Activated T-helper 2 cell treated with anti-CD3 and anti-CD28 coated beads, Interferon-gamma antibody, Interleukin-2, Interleukin-4, amounts not matched to agents 10 μg/mL and 5 μg/mL and 100 μg/mL, durations not matched to agents 14 hours and 24 hours and 36 hours (primary cell): ENCODE measurements at regions not wholly inside any gene's neighbourhood (a gene's known extent, or its start where the extent isn't known, plus 50 kb on each side); places are given as distances from the start of the nearest gene placed in this dataset.
"Not testable (repeated sequence)": the region's sequence is repeated elsewhere in the genome, so short reads cannot be mapped to it uniquely, and the experiment has no call there.

Experiments
- DNase-seq: peaks from one replicate; pipeline ENCODE4 v3.0.0; 2021; ENCODE audit warnings: low spot score
- H3K27ac Mint-ChIP-seq: one replicate; pipeline ENCODE4 v1.8.0; 2021; ENCODE audit warnings: mixed read lengths
- H3K27me3 Mint-ChIP-seq: one replicate; pipeline ENCODE4 v1.8.0; 2021; ENCODE audit warnings: low read depth, mixed read lengths
- H3K36me3 Mint-ChIP-seq: one replicate; pipeline ENCODE4 v1.8.0; 2021; ENCODE audit warnings: low read depth, mixed read lengths
- H3K4me1 Mint-ChIP-seq: one replicate; pipeline ENCODE4 v1.8.0; 2021; ENCODE audit warnings: low read depth, mixed read lengths
- H3K4me3 Mint-ChIP-seq: one replicate; pipeline ENCODE4 v1.8.0; 2021; ENCODE audit warnings: low read depth, mild to moderate bottlenecking, moderate library complexity, mixed read lengths
- H3K9me3 Mint-ChIP-seq: one replicate; pipeline ENCODE4 v1.8.0; 2021; ENCODE audit warnings: mixed read lengths
- intact Hi-C: fragments of 100-400 bp; cut with micrococcal nuclease; formaldehyde crosslinking; loops from one replicate; pipeline ENCODE4 v1.15.1; 2023

- H3K36me3 Mint-ChIP-seq, result no peaks in the 10 kb centered on the region
- DNase-seq, result no peak
- H3K9me3 Mint-ChIP-seq, result peaks cover 17% of the 10 kb centered on the region
- no peak overlapping the region for H3K27ac Mint-ChIP-seq
- no peaks in the 10 kb centered on the region for H3K4me1 Mint-ChIP-seq
- H3K27me3 Mint-ChIP-seq, result no peaks in the 10 kb centered on the region
- no peak overlapping the region for H3K4me3 Mint-ChIP-seq
- intact Hi-C loops, result no loop called here
Measured at GRCh38 chr3:6354653-6355052, 506.3 kb upstream of the GRM7 start.

GRCh38 chr3:6362406-6362805 lies 498.5 kb upstream of the GRM7 start:
- DNase-seq, result no peak
- no peaks in the 10 kb centered on the region for H3K4me1 Mint-ChIP-seq
- no peak overlapping the region for H3K27ac Mint-ChIP-seq
- H3K4me3 Mint-ChIP-seq, result no peak overlapping the region
- no peaks in the 10 kb centered on the region for H3K27me3 Mint-ChIP-seq
- intact Hi-C loops, result no loop called here
- H3K36me3 Mint-ChIP-seq, result no peaks in the 10 kb centered on the region
- peaks cover 35% of the 10 kb centered on the region for H3K9me3 Mint-ChIP-seq

GRCh38 chr3:6367171-6367570 lies 493.7 kb upstream of the GRM7 start:
- no peaks in the 10 kb centered on the region for H3K27me3 Mint-ChIP-seq
- peaks cover 37% of the 10 kb centered on the region for H3K9me3 Mint-ChIP-seq
- no peaks in the 10 kb centered on the region for H3K4me1 Mint-ChIP-seq
- no peak overlapping the region for H3K4me3 Mint-ChIP-seq
- no peaks in the 10 kb centered on the region for H3K36me3 Mint-ChIP-seq
- intact Hi-C loops, result no loop called here
- no peak for DNase-seq
- no peak overlapping the region for H3K27ac Mint-ChIP-seq

GRCh38 chr3:6392123-6392522 lies 468.8 kb upstream of the GRM7 start:
- no peaks in the 10 kb centered on the region for H3K4me1 Mint-ChIP-seq
- no peaks in the 10 kb centered on the region for H3K9me3 Mint-ChIP-seq
- no peaks in the 10 kb centered on the region for H3K27me3 Mint-ChIP-seq
- no peaks in the 10 kb centered on the region for H3K36me3 Mint-ChIP-seq
- intact Hi-C loops, result no loop called here
- H3K4me3 Mint-ChIP-seq, result no peak overlapping the region
- no peak for DNase-seq
- H3K27ac Mint-ChIP-seq, result no peak overlapping the region

- intact Hi-C loops, result no loop called here
- Mint-ChIP-seq H3K4me3 (no peak overlapping the region), H3K9me3 (peaks cover 8% of the 10 kb centered on the region), H3K27ac (no peak overlapping the region), H3K36me3 (no peaks in the 10 kb centered on the region), H3K4me1 (no peaks in the 10 kb centered on the region), H3K27me3 (no peaks in the 10 kb centered on the region)
- no peak for DNase-seq
Measured at GRCh38 chr3:6394944-6395343, 466.0 kb upstream of the GRM7 start.

- no peaks in the 10 kb centered on the region for H3K27me3 Mint-ChIP-seq
- intact Hi-C loops, result no loop called here
- no peaks in the 10 kb centered on the region for H3K4me1 Mint-ChIP-seq
- no peaks in the 10 kb centered on the region for H3K36me3 Mint-ChIP-seq
- H3K27ac Mint-ChIP-seq, result no peak overlapping the region
- no peak for DNase-seq
- peaks cover 8% of the 10 kb centered on the region for H3K9me3 Mint-ChIP-seq
- no peak overlapping the region for H3K4me3 Mint-ChIP-seq
Measured at GRCh38 chr3:6396631-6397030, 464.3 kb upstream of the GRM7 start.

- H3K9me3 Mint-ChIP-seq, result peaks cover 22% of the 10 kb centered on the region
- H3K4me3 Mint-ChIP-seq, intact Hi-C loops, H3K36me3 Mint-ChIP-seq, H3K27ac Mint-ChIP-seq, H3K4me1 Mint-ChIP-seq, DNase-seq, H3K27me3 Mint-ChIP-seq: not testable (repeated sequence)
Measured at GRCh38 chr3:6402666-6403065, 458.2 kb upstream of the GRM7 start.

- H3K36me3 Mint-ChIP-seq, H3K27me3 Mint-ChIP-seq, H3K4me3 Mint-ChIP-seq, intact Hi-C loops, H3K27ac Mint-ChIP-seq, H3K4me1 Mint-ChIP-seq, DNase-seq: not testable (repeated sequence)
- H3K9me3 Mint-ChIP-seq, result peaks cover 14% of the 10 kb centered on the region
Measured at GRCh38 chr3:6406923-6407322, 454.0 kb upstream of the GRM7 start.

- Mint-ChIP-seq H3K4me1 (no peaks in the 10 kb centered on the region), H3K9me3 (peaks cover 9% of the 10 kb centered on the region), H3K4me3 (no peak overlapping the region), H3K27me3 (no peaks in the 10 kb centered on the region), H3K36me3 (no peaks in the 10 kb centered on the region), H3K27ac (no peak overlapping the region)
- no peak for DNase-seq
- intact Hi-C loops, result no loop called here
Measured at GRCh38 chr3:6416049-6416661, 444.8 kb upstream of the GRM7 start.

- no peaks in the 10 kb centered on the region for H3K27me3 Mint-ChIP-seq
- intact Hi-C loops, result no loop called here
- H3K27ac Mint-ChIP-seq, result no peak overlapping the region
- H3K36me3 Mint-ChIP-seq, result no peaks in the 10 kb centered on the region
- no peaks in the 10 kb centered on the region for H3K4me1 Mint-ChIP-seq
- no peak overlapping the region for H3K4me3 Mint-ChIP-seq
- peaks cover 11% of the 10 kb centered on the region for H3K9me3 Mint-ChIP-seq
- DNase-seq, result no peak
Measured at GRCh38 chr3:6417174-6417573, 443.7 kb upstream of the GRM7 start.

- Mint-ChIP-seq H3K27me3 (no peaks in the 10 kb centered on the region), H3K4me1 (no peaks in the 10 kb centered on the region), H3K4me3 (no peak overlapping the region), H3K27ac (no peak overlapping the region), H3K36me3 (no peaks in the 10 kb centered on the region), H3K9me3 (peaks cover 16% of the 10 kb centered on the region)
- intact Hi-C loops, result no loop called here
- DNase-seq, result no peak
Measured at GRCh38 chr3:6418485-6418884, 442.4 kb upstream of the GRM7 start.

- H3K9me3 Mint-ChIP-seq, result peaks cover 29% of the 10 kb centered on the region
- intact Hi-C loops, result no loop called here
- no peaks in the 10 kb centered on the region for H3K36me3 Mint-ChIP-seq
- H3K27me3 Mint-ChIP-seq, result no peaks in the 10 kb centered on the region
- DNase-seq, result no peak
- no peak overlapping the region for H3K27ac Mint-ChIP-seq
- H3K4me3 Mint-ChIP-seq, result no peak overlapping the region
- H3K4me1 Mint-ChIP-seq, result no peaks in the 10 kb centered on the region
Measured at GRCh38 chr3:6421666-6422445, 439.1 kb upstream of the GRM7 start.

- Mint-ChIP-seq H3K27me3 (no peaks in the 10 kb centered on the region), H3K4me3 (no peak overlapping the region), H3K9me3 (peaks cover 44% of the 10 kb centered on the region), H3K4me1 (no peaks in the 10 kb centered on the region), H3K36me3 (no peaks in the 10 kb centered on the region), H3K27ac (no peak overlapping the region)
- intact Hi-C loops, result no loop called here
- DNase-seq, result no peak
Measured at GRCh38 chr3:6425289-6425820, 435.6 kb upstream of the GRM7 start.
